Esophagus muscularis mucosa (tissue), 4 donors: ENCODE measurements at regions not wholly inside any gene's neighbourhood (a gene's known extent, or its start where the extent isn't known, plus 50 kb on each side); places are given as distances from the start of the nearest gene placed in this dataset.

Experiments used
- DNase-seq: peaks from one replicate; pipeline ENCODE4 v3.0.0-alpha.2; 2017; ENCODE audit errors: extremely low spot score
- H3K27ac ChIP-seq, 4 donors: fragments of 200-600 bp; sonication (generic); replicated peaks in 1 of 4; 1 replicate in 3 of 4; 2 replicates in 1 of 4; pipeline ENCODE4 v1.5.1; 2016 to 2019; ENCODE audit warnings: mild to moderate bottlenecking in 1 of 4
- H3K27me3 ChIP-seq, 4 donors: fragments of 200-600 bp; sonication (generic); one replicate each; pipeline versions ENCODE4 v1.5.1 to v1.6.0; 2016 to 2019
- H3K36me3 ChIP-seq, 4 donors: fragments of 200-600 bp; sonication (generic); one replicate each; pipeline ENCODE4 v1.5.1; 2016 to 2019
- H3K4me1 ChIP-seq, 4 donors: fragments of 200-600 bp; sonication (generic); one replicate each; pipeline ENCODE4 v1.5.1; 2016 to 2019
- H3K4me3 ChIP-seq, 4 donors: fragments of 200-600 bp; sonication (generic); 1 replicate in 2 of 4; 2 replicates in 2 of 4; pipeline ENCODE4 v1.5.1; 2016 to 2019; ENCODE audit warnings: mild to moderate bottlenecking in 4 of 4, moderate library complexity in 1 of 4
- H3K9me3 ChIP-seq, 4 donors: fragments of 200-600 bp; sonication (generic); 1 replicate in 3 of 4; 2 replicates in 1 of 4; pipeline ENCODE4 v1.5.1; 2016 to 2019
- CTCF ChIP-seq, 3 experiments: fragments of 200-600 bp in 2 of 3; fragments of 450-650 bp in 1 of 3; sonication (generic) in 2 of 3; IDR thresholded peaks; one replicate each; pipeline ENCODE4 v1.5.1; 2017 to 2019; ENCODE audit warnings: antibody characterized with exemption in 3 of 3, mild to moderate bottlenecking in 2 of 3, moderate library complexity in 1 of 3
- EP300 ChIP-seq: sonication (generic); formaldehyde crosslinking; IDR thresholded peaks from one replicate; pipeline ENCODE4 v1.6.1; 2017; ENCODE audit warnings: antibody characterized with exemption
- POLR2A ChIP-seq: fragments of 450-650 bp; IDR thresholded peaks from one replicate; pipeline ENCODE4 v1.6.1; 2017; ENCODE audit warnings: antibody characterized with exemption, moderate library complexity, mild to moderate bottlenecking, low read depth
- POLR2AphosphoS5 ChIP-seq, 2 donors: sonication (generic); formaldehyde crosslinking; IDR thresholded peaks; one replicate each; pipeline ENCODE4 v1.6.1; 2017; ENCODE audit warnings: antibody characterized with exemption in 2 of 2
- WGBS: methylation state at CpG from one replicate; pipeline ENCODE4 v1.1.5; 2018; 5-methylcytosine and 5-hydroxymethylcytosine counted together
- intact Hi-C: fragments of 100-400 bp; cut with DNase I; formaldehyde crosslinking; loops from one replicate; pipeline ENCODE4 v1.15.1; 2023

GRCh38 chr5:53172630-53173029 lies 63.1 kb upstream of the MOCS2 start:
- no peak overlapping the region for H3K27ac ChIP-seq
- H3K4me1 ChIP-seq: peaks cover 1 to 16% (median 13%) of the 10 kb centered on the region in 4 donors
- no peaks in the 10 kb centered on the region for H3K36me3 ChIP-seq
- no peak overlapping the region for H3K4me3 ChIP-seq
- TF ChIP-seq POLR2AphosphoS5 (IDR thresholded peaks at IDR 0.05): no peak
- no peak for TF ChIP-seq EP300
- no peak for TF ChIP-seq CTCF (IDR thresholded peaks at IDR 0.05)
- no peak for TF ChIP-seq POLR2A
- WGBS: 97% methylated on average over 5 of the region's 5 CpGs
- H3K9me3 ChIP-seq: no peaks in the 10 kb centered on the region
- no peak for DNase-seq
- no peaks in the 10 kb centered on the region for H3K27me3 ChIP-seq
- intact Hi-C loops: loop anchor here (10.0 kb wide), 1 partner anchor 262 kb away; no protein-coding TSS in a partner anchor

- no peak overlapping the region for H3K27ac ChIP-seq
- TF ChIP-seq POLR2A: no peak
- no peak for TF ChIP-seq EP300
- no peak for TF ChIP-seq CTCF (IDR thresholded peaks at IDR 0.05)
- TF ChIP-seq POLR2AphosphoS5 (IDR thresholded peaks at IDR 0.05): no peak
- H3K27me3 ChIP-seq: no peaks in the 10 kb centered on the region
- intact Hi-C loops: loop anchor here (10.0 kb wide), 1 partner anchor 262 kb away; no protein-coding TSS in a partner anchor
- no peak for DNase-seq
- no peak overlapping the region for H3K4me3 ChIP-seq
- WGBS: 95% methylated on average over 8 of the region's 8 CpGs
- peaks cover 0 to 11% (median 8%) of the 10 kb centered on the region in 4 donors for H3K4me1 ChIP-seq
- no peaks in the 10 kb centered on the region for H3K9me3 ChIP-seq
- no peaks in the 10 kb centered on the region for H3K36me3 ChIP-seq
Measured at GRCh38 chr5:53173083-53173482, 63.5 kb upstream of the MOCS2 start.

GRCh38 chr5:53178830-53179229 lies 69.3 kb upstream of the MOCS2 start:
- DNase-seq: no peak
- Histone ChIP-seq H3K4me1 (no peaks in the 10 kb centered on the region), H3K36me3 (no peaks in the 10 kb centered on the region), H3K27me3 (no peaks in the 10 kb centered on the region), H3K27ac (no peak overlapping the region), H3K9me3 (no peaks in the 10 kb centered on the region), H3K4me3 (no peak overlapping the region)
- TF ChIP-seq POLR2A: no peak
- TF ChIP-seq POLR2AphosphoS5 (IDR thresholded peaks at IDR 0.05): no peak
- TF ChIP-seq CTCF (IDR thresholded peaks at IDR 0.05): no peak
- TF ChIP-seq EP300: no peak
- intact Hi-C loops: loop anchor here (10.0 kb wide), 1 partner anchor 256 kb away; no protein-coding TSS in a partner anchor
- 77% methylated on average over 4 of the region's 4 CpGs for WGBS

- no peak overlapping the region for H3K4me3 ChIP-seq
- TF ChIP-seq POLR2A (no peak), EP300 (no peak), CTCF (IDR thresholded peaks at IDR 0.05) (no peak), POLR2AphosphoS5 (IDR thresholded peaks at IDR 0.05) (no peak)
- H3K27ac ChIP-seq: no peak overlapping the region
- DNase-seq: no peak
- 91% methylated on average over 4 of the region's 4 CpGs for WGBS
- H3K36me3 ChIP-seq: no peaks in the 10 kb centered on the region
- H3K4me1 ChIP-seq: no peaks in the 10 kb centered on the region
- intact Hi-C loops: loop anchor here (10.0 kb wide), 1 partner anchor 255 kb away; no protein-coding TSS in a partner anchor
- no peaks in the 10 kb centered on the region for H3K9me3 ChIP-seq
- H3K27me3 ChIP-seq: no peaks in the 10 kb centered on the region
Measured at GRCh38 chr5:53179691-53180090, 70.1 kb upstream of the MOCS2 start.

GRCh38 chr5:53180538-53180937 lies 71.0 kb upstream of the MOCS2 start:
- Histone ChIP-seq H3K4me1 (no peaks in the 10 kb centered on the region), H3K36me3 (no peaks in the 10 kb centered on the region), H3K27ac (no peak overlapping the region), H3K4me3 (no peak overlapping the region), H3K9me3 (no peaks in the 10 kb centered on the region), H3K27me3 (no peaks in the 10 kb centered on the region)
- intact Hi-C loops: no loop called here
- 84% methylated on average over 5 of the region's 5 CpGs for WGBS
- no peak for DNase-seq
- TF ChIP-seq POLR2AphosphoS5 (IDR thresholded peaks at IDR 0.05) (no peak), POLR2A (no peak), EP300 (no peak), CTCF (IDR thresholded peaks at IDR 0.05) (no peak)
